Activated naive CD4-positive, alpha-beta T cell treated with Interleukin-2 at 50 U/mL for 16 hours (primary cell): ENCODE measurements at regions not wholly inside any gene's neighbourhood (a gene's known extent, or its start where the extent isn't known, plus 50 kb on each side); places are given as distances from the start of the nearest gene placed in this dataset.
"Not testable (repeated sequence)": the region's sequence is repeated elsewhere in the genome, so short reads cannot be mapped to it uniquely, and the experiment has no call there.

Experiments used
- DNase-seq: peaks from one replicate; pipeline ENCODE4 v3.0.0-alpha.2; 2020

- DNase-seq = not testable (repeated sequence)
Observed at GRCh38 chr15:20473465-20473864, 68.1 kb downstream of the GOLGA6L6 start.

GRCh38 chr15:20472983-20473382, 68.6 kb downstream of the GOLGA6L6 start:
- not testable (repeated sequence) for DNase-seq

GRCh38 chr15:20470810-20471209, 70.8 kb downstream of the GOLGA6L6 start:
- DNase-seq = not testable (repeated sequence)

- not testable (repeated sequence) for DNase-seq
Observed at GRCh38 chr15:20441138-20441537, 100.5 kb downstream of the GOLGA6L6 start.

- DNase-seq = not testable (repeated sequence)
Observed at GRCh38 chr15:20440390-20440789, 101.2 kb downstream of the GOLGA6L6 start.

- not testable (repeated sequence) for DNase-seq
Observed at GRCh38 chr15:20439111-20439510, 102.5 kb downstream of the GOLGA6L6 start.

- not testable (repeated sequence) for DNase-seq
Observed at GRCh38 chr15:20438255-20438654, 103.3 kb downstream of the GOLGA6L6 start.

GRCh38 chr15:20433468-20433867, 108.1 kb downstream of the GOLGA6L6 start:
- DNase-seq = not testable (repeated sequence)

GRCh38 chr15:20430495-20430894, 111.1 kb downstream of the GOLGA6L6 start:
- not testable (repeated sequence) for DNase-seq

- DNase-seq = not testable (repeated sequence)
Observed at GRCh38 chr15:20420710-20421109, 120.9 kb downstream of the GOLGA6L6 start.

GRCh38 chr15:20416618-20417017, 125.0 kb downstream of the GOLGA6L6 start:
- not testable (repeated sequence) for DNase-seq

GRCh38 chr15:20409667-20410198, 131.9 kb downstream of the GOLGA6L6 start:
- DNase-seq = not testable (repeated sequence)

- DNase-seq = no peak
Observed at GRCh38 chr15:20409247-20409646, 132.4 kb downstream of the GOLGA6L6 start.

- DNase-seq = no peak
Observed at GRCh38 chr15:20407553-20407952, 134.0 kb downstream of the GOLGA6L6 start.

- DNase-seq = not testable (repeated sequence)
Observed at GRCh38 chr15:20404571-20404970, 137.0 kb downstream of the GOLGA6L6 start.

- DNase-seq = not testable (repeated sequence)
Observed at GRCh38 chr15:20402586-20402985, 139.0 kb downstream of the GOLGA6L6 start.

GRCh38 chr15:20401058-20401457, 140.5 kb downstream of the GOLGA6L6 start:
- not testable (repeated sequence) for DNase-seq

- not testable (repeated sequence) for DNase-seq
Observed at GRCh38 chr15:20398680-20399079, 142.9 kb downstream of the GOLGA6L6 start.

GRCh38 chr15:20388161-20388560, 153.4 kb downstream of the GOLGA6L6 start:
- DNase-seq = not testable (repeated sequence)

GRCh38 chr15:20386198-20386597, 155.4 kb downstream of the GOLGA6L6 start:
- DNase-seq = no peak

GRCh38 chr15:20380199-20380598, 161.4 kb downstream of the GOLGA6L6 start:
- DNase-seq = not testable (repeated sequence)

GRCh38 chr15:20376872-20377271, 164.7 kb downstream of the GOLGA6L6 start:
- no peak for DNase-seq

- not testable (repeated sequence) for DNase-seq
Observed at GRCh38 chr15:20372416-20372815, 169.2 kb downstream of the GOLGA6L6 start.

GRCh38 chr15:20369500-20369899, 172.1 kb downstream of the GOLGA6L6 start:
- DNase-seq = no peak

- DNase-seq = no peak
Observed at GRCh38 chr15:20368974-20369373, 172.6 kb downstream of the GOLGA6L6 start.
